Stimulated activated CD8-positive, alpha-beta memory T cell treated with anti-CD3 and anti-CD28 coated beads, Interleukin-15, amount 100 ng/mL, for 4 hours (primary cell): ENCODE measurements at regions not wholly inside any gene's neighbourhood (a gene's known extent, or its start where the extent isn't known, plus 50 kb on each side); places are given as distances from the start of the nearest gene placed in this dataset.

ENCODE experiments used
- DNase-seq, 2 donors: peaks; one replicate each; pipeline ENCODE4 v3.0.0-alpha.2; 2020; ENCODE audit warnings: low read depth in 2 of 2

GRCh38 chr12:67145692-67146091 is 123.5 kb upstream of the CAND1 start:
- DNase-seq = no peak

GRCh38 chr12:67147030-67147429 is 122.1 kb upstream of the CAND1 start:
- no peak for DNase-seq

GRCh38 chr12:67147447-67147846 is 121.7 kb upstream of the CAND1 start:
- no peak for DNase-seq

GRCh38 chr12:67148265-67148664 is 120.9 kb upstream of the CAND1 start:
- DNase-seq = no peak

DNA sequence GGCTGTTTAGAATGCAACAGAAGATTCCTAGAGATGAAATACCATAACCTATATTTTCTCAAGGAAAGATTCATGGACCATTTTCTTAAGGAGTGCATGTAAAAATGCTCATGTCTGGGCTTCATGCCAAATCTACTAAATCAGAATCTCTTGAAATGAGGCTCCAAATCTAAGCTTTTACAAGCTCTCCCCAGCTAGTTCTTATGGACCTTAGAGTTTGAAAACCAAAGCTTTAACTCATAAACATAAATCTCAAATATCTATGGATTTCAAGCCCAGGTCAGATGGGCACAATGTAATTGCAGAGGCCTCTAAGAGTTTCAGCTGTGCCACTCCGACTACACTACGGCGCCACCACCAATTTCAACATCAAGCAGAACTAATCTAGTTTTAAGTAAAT is 117.3 kb upstream of the CAND1 start:
- DNase-seq = no peak

DNA sequence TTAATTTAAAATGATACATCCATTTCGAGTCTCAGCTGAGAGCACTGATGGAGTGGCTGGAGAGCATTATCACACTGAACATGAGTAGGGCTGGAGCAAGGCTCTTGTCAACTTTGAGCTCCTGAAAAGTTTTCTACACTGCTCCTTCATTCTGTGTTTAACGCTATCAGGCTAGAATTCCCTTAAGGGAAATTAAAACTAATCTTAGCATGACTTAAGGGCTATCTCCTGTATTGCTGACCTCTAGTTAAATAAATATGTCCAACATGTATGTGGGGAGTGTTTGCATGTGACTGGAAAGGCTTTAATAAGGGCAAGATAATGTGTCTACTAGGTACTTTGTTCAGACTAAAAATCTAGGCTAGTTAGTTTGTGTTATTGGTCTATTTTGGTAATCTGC is 116.7 kb upstream of the CAND1 start:
- no peak for DNase-seq

- no peak for DNase-seq
Observed at GRCh38 chr12:67154901-67155300, 114.3 kb upstream of the CAND1 start.

- DNase-seq = no peak
Observed at GRCh38 chr12:67155863-67156262, 113.3 kb upstream of the CAND1 start.

- no peak for DNase-seq
Observed at GRCh38 chr12:67161322-67161918, 107.7 kb upstream of the CAND1 start.

DNA sequence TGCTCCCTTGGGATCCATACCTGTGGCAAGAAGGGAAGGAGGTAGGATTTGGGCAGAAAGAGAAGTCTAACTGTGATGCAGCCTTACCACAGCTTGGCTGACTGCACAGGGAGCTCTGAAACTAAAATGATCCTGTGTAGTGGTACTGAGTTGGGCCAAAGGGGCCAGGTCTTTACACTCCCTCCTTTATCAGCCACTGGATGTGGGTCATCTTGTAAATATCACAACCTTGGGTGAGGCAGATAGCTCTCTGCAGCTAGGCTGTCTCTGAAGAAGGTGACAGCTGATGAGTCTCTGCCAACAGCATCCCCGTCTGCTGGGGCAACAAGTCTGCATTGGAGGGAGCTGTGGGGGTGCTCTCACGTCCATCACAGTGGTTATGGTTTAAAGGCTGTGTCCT is 95.9 kb upstream of the CAND1 start:
- no peak for DNase-seq

DNA sequence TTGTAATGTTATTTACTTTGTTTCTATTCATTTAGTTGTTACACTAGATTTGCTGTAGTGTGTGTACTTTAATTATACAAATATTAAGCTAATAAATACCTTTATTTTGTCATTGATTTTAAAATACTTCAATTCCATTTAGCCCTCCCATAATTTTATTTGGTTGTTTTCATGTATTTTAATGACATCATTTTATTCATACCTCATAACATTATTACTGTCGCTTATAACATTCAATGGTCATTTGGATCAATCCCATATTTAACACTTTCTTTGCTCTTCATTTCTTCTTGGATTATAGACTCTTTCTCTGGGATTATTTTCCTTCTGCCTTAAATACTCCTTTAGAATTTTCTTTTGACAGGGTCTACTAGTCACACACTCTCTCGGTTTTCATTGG is 86.6 kb upstream of the CAND1 start:
- no peak for DNase-seq

DNA sequence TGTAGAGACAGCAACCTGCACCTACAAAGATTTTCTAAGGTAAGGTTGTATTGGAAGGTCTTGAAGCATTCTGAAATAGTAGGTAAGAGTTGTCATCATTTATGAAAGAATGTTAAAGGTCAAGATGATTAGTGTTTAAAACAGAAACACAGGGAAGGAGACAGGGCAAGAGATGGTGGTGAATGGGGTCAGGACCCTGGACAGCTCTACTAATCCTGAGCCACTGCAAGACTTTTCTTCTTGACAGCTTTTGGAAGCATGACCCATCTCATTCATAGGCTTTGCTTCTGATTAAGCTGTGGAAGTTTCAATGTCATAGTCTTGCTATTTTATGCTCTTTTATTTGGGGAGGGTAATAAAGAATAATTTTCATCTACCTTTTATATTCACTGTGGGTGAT is 75.5 kb upstream of the CAND1 start:
- DNase-seq = no peak

DNA sequence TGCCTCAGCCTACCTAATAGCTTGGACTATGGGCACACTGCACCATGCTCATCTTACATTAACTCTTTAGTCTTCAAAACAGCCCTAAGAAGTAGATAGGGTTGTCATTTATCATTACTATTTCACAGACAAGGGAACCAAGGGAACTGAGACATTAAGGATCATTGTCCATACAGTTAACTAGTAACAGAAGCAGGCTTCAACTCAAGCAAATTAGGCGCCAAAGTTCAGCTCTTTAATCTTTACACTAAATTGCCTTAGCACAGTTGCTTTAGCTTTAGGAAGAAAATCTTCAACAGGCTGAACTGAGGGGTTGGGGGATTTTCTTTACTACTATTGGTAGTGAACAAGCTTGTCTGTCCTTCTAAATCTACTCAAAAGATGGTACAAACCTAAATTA is 68.8 kb upstream of the CAND1 start:
- DNase-seq = no peak

GRCh38 chr12:67202011-67202677 is 67.0 kb upstream of the CAND1 start:
- DNase-seq = no peak

GRCh38 chr12:67202678-67203012 is 66.5 kb upstream of the CAND1 start:
- no peak for DNase-seq

DNA sequence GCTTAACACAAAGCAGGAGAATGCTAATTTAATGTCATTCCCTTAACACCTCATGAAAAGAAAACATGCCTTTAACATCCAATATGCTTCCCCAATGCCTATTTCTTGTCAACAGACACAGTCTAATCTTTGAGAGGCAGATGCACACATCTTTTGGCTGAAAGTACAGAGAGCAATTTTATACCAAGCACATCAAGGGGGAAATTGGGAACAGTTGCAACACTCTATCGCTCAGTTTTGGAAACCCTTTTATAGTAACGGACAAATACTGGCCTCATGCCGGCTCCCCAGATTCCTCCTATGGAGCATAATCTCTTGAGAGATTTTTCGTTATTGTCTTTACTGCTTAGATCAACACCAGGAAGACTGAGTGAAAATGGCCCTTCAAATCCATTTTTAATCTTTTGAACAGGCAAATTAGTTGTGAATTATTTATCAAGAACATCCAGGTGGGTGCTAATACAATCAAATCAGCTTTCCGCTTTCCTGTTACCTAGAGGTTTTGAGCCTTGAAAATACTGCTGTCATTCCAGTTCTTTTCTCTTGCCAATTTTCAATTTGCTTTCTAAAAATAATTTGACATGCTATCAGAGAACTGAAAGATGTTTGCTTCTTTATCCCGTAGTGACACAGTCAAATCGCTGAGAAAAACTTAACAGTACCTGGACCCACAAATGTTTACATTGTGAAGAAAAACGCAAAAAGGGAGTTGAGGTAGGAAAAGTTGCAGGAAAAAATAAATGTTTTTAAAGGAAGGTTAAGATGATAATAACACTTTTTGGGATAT is 60.7 kb upstream of the CAND1 start:
- DNase-seq = no peak

- DNase-seq = no peak
Observed at GRCh38 chr12:67211029-67211428, 58.1 kb upstream of the CAND1 start.

DNA sequence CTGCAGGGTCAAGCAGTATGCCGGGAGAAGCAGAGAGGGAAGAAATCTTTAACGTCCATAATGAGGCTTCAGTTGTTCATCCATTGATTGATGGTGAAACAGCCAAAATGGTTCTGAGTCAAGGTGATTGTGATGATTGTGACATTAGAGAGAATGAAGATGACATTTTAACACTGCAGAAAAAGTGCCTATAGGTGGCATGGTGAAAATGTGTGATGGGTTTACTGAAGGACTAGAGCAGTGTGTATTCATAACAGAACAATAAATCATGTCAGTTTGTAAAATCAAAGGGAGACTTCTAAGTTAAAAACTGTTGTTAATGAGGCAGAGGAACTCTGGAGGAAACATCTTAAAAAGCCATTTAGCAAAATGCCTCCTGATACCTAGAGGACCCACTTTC is 57.7 kb upstream of the CAND1 start:
- DNase-seq = no peak

- DNase-seq = no peak
Observed at GRCh38 chr12:67217647-67218046, 51.5 kb upstream of the CAND1 start.
